Thoracic aorta (tissue), 2 donors: ENCODE measurements at regions not wholly inside any gene's neighbourhood (a gene's known extent, or its start where the extent isn't known, plus 50 kb on each side); places are given as distances from the start of the nearest gene placed in this dataset.
"Not testable (repeated sequence)": the region's sequence is repeated elsewhere in the genome, so short reads cannot be mapped to it uniquely, and the experiment has no call there.

Experiments
- ATAC-seq: fragments of 150-250 bp; one replicate; pipeline ENCODE4 v1.8.0; 2017; ENCODE audit warnings: low read depth; ENCODE audit not compliant: insufficient number of reproducible peaks, low FRiP score
- DNase-seq: peaks from one replicate; pipeline ENCODE4 v3.0.0-alpha.2; 2020; ENCODE audit warnings: low spot score
- H3K27ac ChIP-seq, 2 donors: fragments of 200-600 bp; sonication (generic); 1 replicate in 1 of 2; 2 replicates in 1 of 2; pipeline ENCODE4 v1.5.1; 2016; ENCODE audit warnings: mild to moderate bottlenecking in 2 of 2, moderate library complexity in 2 of 2
- H3K27me3 ChIP-seq: fragments of 200-600 bp; sonication (generic); replicated peaks from 2 replicates; pipeline ENCODE4 v1.6.0; 2016; ENCODE audit warnings: mild to moderate bottlenecking; ENCODE audit not compliant: insufficient read depth
- H3K36me3 ChIP-seq: fragments of 200-600 bp; sonication (generic); one replicate; pipeline ENCODE4 v1.5.1; 2016
- H3K4me1 ChIP-seq, 2 donors: fragments of 200-600 bp; sonication (generic); 1 replicate in 1 of 2; 2 replicates in 1 of 2; pipeline versions ENCODE4 v1.5.1 to v1.6.0; 2016; ENCODE audit warnings: low read depth in 2 of 2, mild to moderate bottlenecking in 1 of 2; ENCODE audit not compliant: control insufficient read depth in 1 of 2
- H3K4me3 ChIP-seq: fragments of 200-600 bp; sonication (generic); 2 replicates; pipeline ENCODE4 v1.5.1; 2016; ENCODE audit warnings: mild to moderate bottlenecking
- H3K9me3 ChIP-seq: fragments of 200-600 bp; sonication (generic); 2 replicates; pipeline ENCODE4 v1.5.1; 2016
- TF ChIP-seq, protein P1 (sequence below): fragments of 200-600 bp; sonication (generic); IDR thresholded peaks from one replicate; pipeline ENCODE4 v1.5.1; 2019; ENCODE audit warnings: antibody characterized with exemption

DNA sequence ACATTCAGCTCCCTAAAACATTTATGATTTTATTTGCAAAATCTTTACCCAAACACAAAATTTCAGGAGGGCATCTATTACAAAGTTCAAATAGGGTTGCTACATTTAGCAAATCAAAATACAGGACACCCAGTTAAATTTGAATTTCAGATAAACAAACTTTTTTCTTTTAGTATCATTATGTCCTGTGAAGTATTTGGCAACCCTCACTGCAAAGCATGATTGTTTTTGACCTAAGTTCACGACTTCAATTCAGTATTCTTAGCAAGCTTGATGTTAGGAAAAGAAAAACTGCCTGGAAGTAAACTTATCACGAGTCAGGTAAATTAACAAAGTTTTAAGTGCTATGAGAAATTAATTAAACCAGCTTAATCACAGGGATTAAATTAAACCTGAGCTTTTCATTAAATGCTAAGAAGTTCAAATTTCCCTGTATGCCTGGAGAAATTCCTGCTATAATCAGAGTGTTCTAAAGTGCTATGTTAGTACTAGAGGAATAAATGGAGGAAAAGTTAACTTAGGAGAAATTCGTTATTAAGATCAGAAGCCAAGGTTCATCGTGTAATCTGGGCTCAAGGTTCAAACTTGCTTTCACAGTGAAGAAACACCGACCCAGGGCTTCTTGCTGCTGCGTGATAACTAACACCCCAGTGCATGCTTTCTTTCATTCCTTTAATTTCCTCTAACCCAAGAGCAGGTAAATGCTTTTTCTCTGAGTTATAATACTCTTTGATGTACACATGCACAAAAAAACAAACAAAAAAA is 298.1 kb downstream of the FOXO1 start:
- DNase-seq (no peak), ATAC-seq (no peak)
- H3K36me3 ChIP-seq = no peaks in the 10 kb centered on the region
- H3K27me3 ChIP-seq = no peaks in the 10 kb centered on the region
- no peak overlapping the region for H3K27ac ChIP-seq
- TF ChIP-seq, protein P1, sequence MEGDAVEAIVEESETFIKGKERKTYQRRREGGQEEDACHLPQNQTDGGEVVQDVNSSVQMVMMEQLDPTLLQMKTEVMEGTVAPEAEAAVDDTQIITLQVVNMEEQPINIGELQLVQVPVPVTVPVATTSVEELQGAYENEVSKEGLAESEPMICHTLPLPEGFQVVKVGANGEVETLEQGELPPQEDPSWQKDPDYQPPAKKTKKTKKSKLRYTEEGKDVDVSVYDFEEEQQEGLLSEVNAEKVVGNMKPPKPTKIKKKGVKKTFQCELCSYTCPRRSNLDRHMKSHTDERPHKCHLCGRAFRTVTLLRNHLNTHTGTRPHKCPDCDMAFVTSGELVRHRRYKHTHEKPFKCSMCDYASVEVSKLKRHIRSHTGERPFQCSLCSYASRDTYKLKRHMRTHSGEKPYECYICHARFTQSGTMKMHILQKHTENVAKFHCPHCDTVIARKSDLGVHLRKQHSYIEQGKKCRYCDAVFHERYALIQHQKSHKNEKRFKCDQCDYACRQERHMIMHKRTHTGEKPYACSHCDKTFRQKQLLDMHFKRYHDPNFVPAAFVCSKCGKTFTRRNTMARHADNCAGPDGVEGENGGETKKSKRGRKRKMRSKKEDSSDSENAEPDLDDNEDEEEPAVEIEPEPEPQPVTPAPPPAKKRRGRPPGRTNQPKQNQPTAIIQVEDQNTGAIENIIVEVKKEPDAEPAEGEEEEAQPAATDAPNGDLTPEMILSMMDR = no peak
- H3K4me1 ChIP-seq = no peaks in the 10 kb centered on the region
- H3K4me3 ChIP-seq = no peak overlapping the region
- no peaks in the 10 kb centered on the region for H3K9me3 ChIP-seq

DNA sequence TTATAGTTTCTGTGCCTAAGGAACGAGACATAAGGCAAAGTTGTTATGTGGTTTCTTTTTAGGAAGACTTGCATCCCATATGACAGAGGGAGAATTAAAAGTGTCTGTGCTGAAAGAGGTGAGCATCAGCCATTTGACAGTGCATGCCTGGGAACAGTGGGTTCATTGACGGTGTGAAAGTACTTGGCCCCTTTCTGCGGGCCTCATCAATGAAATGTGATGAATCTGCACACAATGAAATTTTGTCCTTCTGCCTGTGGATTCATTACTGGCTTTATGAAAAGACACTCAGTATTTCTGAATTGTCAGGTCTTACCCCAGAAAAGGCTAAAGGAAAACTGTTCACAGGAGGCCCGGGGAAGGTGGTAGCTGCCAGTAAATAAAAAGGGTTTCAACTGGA is 295.8 kb downstream of the FOXO1 start:
- Histone ChIP-seq H3K27ac (no peak overlapping the region), H3K27me3 (no peaks in the 10 kb centered on the region), H3K4me1 (no peaks in the 10 kb centered on the region), H3K4me3 (no peak overlapping the region), H3K9me3 (no peaks in the 10 kb centered on the region), H3K36me3 (no peaks in the 10 kb centered on the region)
- TF ChIP-seq, protein P1 = no peak
- DNase-seq (no peak), ATAC-seq (no peak)

DNA sequence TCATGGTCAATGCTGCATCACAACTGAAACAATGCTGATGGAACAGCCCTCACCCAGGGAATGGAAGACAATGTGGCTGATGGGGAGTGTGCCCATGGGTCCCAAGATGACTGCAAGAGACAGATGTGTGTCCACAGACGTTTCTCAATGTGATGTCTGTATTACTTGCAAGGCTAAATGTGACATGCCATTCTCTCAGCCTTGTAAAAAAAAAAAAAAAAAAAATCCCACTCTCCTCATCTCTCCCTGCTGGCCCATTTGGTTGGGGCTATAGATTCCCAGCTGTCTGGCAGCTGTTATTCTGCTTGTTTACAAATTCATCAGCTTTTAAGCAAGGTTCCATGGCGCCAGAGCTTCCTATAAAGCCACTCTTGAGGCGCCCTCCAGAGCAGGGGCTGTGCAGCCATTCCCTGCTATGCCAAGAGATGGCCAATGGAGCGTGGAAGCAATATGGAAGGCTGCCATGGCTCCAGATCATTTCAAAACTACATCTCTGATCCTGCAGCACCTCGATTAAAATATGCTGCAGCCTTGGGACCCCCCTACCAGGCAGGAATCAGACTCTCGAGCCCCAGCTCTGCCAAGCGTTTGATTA is 294.8 kb downstream of the FOXO1 start:
- no peaks in the 10 kb centered on the region for H3K4me1 ChIP-seq
- TF ChIP-seq, protein P1 = no peak
- no peaks in the 10 kb centered on the region for H3K9me3 ChIP-seq
- H3K27me3 ChIP-seq = no peaks in the 10 kb centered on the region
- DNase-seq (no peak), ATAC-seq (no peak)
- no peak overlapping the region for H3K4me3 ChIP-seq
- H3K36me3 ChIP-seq = no peaks in the 10 kb centered on the region
- H3K27ac ChIP-seq = no peak overlapping the region

DNA sequence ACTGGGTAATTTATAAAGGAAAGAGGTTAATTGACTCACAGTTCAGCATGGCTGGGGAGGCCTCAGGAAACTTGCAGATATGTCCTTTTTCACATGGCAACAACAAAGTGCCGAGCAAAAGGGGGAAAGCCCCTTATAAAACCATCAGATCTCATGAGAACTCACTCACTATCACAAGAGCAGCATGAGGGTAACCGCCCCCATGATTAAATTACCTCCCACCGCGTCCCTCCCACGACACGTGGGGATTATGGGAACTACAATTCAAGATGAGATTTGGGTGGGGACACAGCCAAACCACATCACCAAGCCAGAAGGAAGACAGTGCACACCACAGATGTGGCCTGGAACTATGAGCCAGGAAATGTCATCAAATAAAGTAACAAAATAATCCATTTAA is 292.8 kb downstream of the FOXO1 start:
- H3K4me1 ChIP-seq, H3K4me3 ChIP-seq, H3K36me3 ChIP-seq, H3K27ac ChIP-seq, H3K9me3 ChIP-seq, DNase-seq, ATAC-seq, H3K27me3 ChIP-seq: not testable (repeated sequence)

DNA sequence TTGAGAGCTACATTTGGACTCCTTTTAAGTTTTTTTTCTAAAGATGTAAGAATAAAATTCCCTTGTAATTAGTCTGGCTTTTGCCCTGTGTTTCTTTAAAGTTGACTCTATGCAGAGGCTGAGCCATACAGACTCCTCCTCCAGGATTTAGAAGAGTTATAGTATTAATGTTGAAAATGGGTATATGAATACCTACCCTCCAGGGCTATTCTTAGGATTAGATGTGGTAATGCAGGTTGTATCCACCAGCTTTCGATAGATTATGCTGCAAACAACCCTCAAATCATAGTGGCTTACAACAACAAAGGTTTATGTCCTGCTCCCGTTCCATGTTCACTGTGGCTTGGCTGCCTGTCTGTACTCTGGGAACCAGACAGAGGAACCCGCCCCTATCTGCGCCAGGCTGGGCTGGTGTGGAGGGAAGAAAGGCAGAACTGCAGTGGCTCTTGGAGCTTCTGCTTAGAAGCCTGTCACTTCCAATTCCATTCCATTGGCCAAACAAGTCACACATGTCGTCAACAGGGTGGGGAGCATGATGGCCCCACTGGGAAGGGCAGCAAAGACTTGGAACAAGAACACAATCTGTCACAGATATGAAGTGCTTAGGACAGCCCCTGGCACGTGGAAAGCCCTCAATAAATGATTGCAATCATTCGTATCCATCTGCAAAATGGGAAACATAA is 290.8 kb downstream of the FOXO1 start:
- Histone ChIP-seq H3K36me3 (no peaks in the 10 kb centered on the region), H3K9me3 (no peaks in the 10 kb centered on the region), H3K4me1 (peaks cover 0 to 7% of the 10 kb centered on the region in 2 donors), H3K27me3 (no peaks in the 10 kb centered on the region), H3K27ac (no peak overlapping the region), H3K4me3 (no peak overlapping the region)
- TF ChIP-seq, protein P1 = no peak
- DNase-seq (no peak), ATAC-seq (no peak)
